HUDEP-2 (cell line): ENCODE measurements at regions not wholly inside any gene's neighbourhood (a gene's known extent, or its start where the extent isn't known, plus 50 kb on each side); places are given as distances from the start of the nearest gene placed in this dataset.

ENCODE experiments used
- DNase-seq, 76 experiments: peaks; one replicate each; lab custom pipeline; 2025; ENCODE audit not compliant: unreplicated experiment in 76 of 76; lab: John Stamatoyannopoulos, UW

- no peak for DNase-seq
Measured at GRCh38 chr10:78263521-78263988, 229.9 kb downstream of the RPS24 start.

DNA sequence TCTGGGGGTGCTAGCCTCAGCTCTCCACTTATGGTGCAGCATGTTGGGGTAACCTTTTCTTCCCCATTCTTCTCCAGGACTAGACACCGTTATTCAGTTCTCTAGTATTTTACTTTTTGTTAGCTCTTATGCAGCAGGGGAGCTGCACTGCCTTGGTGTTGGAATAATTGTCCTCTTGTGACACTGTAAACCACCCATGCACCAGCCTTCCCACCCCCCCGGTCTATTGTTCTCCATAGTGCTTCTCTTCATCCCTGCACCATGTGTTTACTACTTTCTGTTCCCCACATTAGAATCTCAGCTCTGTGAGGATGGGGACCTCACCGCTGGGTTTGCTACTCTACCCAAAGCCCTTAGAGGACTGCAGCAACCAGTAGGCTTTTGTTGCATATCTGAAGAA, 230.7 kb downstream of the RPS24 start:
- DNase-seq = no peak

- no peak for DNase-seq
Measured at GRCh38 chr10:78266741-78267469, 233.2 kb downstream of the RPS24 start.

DNA sequence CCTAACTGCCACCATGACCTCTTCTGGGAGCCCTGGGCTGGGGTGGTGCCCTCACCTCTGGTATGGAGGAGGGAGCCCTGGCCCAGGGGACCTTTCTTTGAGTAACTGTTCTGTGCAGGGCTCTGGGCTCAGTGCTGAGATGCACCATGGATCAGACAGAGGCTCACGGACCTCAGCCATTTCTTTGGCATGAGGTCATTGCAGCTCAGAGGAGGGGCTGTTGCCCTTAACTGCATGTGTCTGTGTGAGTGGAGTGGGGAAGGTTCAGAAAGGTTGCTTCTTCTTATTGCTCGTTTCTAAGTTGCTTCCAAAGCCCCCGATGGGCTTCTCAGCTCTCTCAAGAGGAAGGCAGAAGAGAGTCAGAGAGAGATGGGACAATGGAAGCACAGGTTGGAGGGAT, 233.9 kb downstream of the RPS24 start:
- DNase-seq = no peak

DNA sequence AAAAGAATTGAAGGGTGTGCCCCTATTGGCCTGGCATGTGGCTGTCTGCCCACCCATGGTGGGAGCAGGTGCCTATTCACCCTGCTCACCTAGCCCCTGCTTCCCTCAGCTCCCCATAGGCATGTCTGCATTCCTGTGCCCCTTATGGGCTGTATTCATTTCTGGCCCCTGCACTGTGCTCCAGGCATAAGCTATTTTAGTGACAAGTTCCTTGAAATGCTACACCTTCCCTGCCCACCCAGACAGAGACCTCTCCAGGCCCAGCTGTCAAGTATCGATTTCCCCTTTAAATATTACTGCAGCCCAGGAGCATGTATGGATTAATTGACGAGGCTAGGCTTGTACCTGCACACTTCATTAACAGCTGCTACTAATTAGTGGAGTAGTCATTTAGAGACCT, 235.4 kb downstream of the RPS24 start:
- DNase-seq = no peak

DNA sequence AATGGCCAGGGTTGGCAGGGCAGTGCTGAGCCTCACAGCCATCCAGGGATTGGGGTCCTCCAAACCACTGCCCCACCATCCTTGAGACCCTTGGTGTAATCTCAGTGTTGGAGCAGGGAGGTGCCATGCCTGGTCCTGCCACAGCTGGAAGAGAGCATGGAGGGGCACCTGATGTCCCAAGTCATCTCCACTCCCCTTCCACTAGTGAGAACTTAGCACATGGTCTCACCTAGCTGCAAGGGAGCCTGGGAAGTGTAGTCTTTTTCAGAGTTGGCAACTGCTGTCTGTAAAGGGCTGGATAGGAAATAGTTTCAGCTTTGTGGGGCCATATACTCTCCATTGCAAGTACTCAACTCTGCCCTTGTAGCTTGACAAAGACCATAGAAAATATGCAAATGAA, 238.7 kb downstream of the RPS24 start:
- no peak for DNase-seq

DNA sequence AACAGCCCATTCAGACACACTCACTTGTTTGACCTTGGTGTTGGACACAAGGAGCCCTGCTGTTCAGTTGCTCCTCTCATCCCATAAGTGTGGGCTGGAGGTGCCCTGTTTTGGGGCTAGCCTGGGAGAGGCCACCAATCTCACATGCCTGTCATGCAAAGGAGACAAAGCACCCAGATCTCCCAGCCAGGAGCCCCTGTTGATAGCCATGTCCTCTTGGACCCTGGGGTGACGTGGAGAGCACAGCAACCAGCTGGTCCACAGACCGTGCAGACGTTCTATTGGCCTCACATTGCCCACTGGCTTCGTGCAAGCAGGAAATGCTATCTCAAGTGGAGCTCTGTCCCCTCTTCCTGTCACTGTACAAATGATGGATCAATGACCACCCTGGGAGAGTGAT, 240.8 kb downstream of the RPS24 start:
- no peak for DNase-seq

- DNase-seq = no peak
Measured at GRCh38 chr10:78276139-78276538, 242.5 kb downstream of the RPS24 start.

GRCh38 chr10:78277314-78278057, 243.8 kb downstream of the RPS24 start:
- DNase-seq = no peak

DNA sequence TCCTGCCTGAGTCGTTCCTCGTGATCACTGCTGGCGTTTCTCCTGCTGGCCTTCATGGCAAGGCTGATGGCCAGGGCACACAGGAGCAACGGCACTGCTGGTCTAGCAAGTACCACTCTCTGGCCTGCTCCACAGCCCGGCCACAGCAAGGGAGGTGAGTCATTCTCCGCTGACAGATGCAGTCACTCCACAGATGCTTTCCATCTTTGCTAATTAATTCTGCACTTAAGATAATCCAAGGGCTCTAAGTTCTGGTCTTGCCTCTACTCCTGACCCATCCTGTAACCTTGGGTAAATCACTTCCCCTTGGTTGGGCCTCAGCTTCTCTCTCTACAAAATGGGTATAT, 244.4 kb downstream of the RPS24 start:
- no peak for DNase-seq

DNA sequence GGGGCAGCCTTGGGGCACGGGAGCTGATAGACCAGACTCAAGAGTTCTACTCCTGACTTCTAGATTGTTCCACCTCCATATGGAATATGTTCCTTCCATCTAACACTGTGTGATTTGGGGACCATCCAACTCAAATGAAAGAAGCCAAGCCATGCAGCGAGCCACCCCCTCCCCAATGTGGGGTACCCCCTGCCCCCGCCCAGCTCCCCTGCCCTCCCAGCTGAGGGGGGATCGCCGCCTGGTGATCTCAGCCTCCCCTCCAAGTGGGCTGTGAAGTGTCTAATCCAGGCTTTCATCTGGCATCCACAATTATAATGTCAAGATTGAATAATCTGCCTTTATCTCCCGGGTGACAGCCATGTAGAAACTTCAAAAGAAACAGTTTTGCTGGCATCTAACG, 246.1 kb downstream of the RPS24 start:
- DNase-seq = no peak

DNA sequence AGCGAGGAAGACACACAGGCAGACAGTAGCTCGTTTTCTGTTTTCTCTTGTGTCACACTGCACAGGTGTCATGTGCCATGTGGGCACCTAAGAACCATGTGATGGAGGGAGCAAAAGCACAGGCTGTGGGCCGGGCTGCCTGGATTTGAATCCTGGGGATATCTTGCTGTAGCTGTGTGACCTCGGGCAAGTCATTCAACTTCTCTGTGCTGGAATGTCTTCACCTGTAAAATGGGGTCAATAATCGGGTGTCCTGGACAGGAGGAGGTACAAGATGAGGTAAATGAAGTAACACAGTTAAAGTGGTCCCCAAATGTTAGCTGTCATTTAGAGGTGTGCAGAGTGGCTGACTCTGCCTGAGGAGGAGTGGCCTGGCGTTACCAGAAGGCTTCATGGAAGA, 246.9 kb downstream of the RPS24 start:
- DNase-seq = no peak

GRCh38 chr10:78281627-78282026, 248.0 kb downstream of the RPS24 start:
- DNase-seq = no peak

DNA sequence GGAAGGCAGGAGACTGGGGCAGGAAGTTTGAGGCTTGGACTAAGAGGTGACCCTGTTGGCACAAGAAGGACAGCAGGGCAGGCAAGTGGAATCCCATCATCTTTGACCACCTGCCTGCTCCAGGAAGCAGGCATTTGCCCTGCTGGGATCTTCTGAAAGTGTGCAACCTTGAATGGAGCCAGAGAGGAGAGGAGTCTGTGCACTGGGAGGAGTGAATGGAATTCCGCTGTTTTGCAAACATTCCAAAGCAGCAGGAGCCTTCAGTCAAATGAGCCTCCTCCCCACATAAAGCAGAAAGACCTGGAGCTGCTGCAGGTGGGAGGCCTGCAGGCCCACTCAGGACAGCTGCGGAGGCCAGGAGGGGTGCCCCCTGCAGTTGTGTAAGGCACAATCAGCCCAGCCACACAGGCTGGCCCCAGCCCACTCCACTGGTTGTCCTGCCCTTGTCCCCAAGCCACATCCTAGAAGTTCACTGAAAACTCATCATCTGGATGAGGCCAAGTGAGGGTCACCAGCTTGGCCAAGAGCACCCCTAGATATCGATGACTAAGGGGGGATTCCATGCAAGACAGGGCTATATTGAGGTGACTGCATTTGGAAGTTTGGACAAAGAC, 249.5 kb downstream of the RPS24 start:
- DNase-seq = no peak

GRCh38 chr10:78284381-78284780, 250.7 kb downstream of the RPS24 start:
- no peak for DNase-seq

- no peak for DNase-seq
Measured at GRCh38 chr10:78285226-78285625, 251.6 kb downstream of the RPS24 start.

- peak in 1 of 76 experiments; percentile 1 for DNase-seq
Measured at GRCh38 chr10:78286186-78286585, 252.5 kb downstream of the RPS24 start.

GRCh38 chr10:78286668-78287067, 253.0 kb downstream of the RPS24 start:
- DNase-seq = no peak

DNA sequence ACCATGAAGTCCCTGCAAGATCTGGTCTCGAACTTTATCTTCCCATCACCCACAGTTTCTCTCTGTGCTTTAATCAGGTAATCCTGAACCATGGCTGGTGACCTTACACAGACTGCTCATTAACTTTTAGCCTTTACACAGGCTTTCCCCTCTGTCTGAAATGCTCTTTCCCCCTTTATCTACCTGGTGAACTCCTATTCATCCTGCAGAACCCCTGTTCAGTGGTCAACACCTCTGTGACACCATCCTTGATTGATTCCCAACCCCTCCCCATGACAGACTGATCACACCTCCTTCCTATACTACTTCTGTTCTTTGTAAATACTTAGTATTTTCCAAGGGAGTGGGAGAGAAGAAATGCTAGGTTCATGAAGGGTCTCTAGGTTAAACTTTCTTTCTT, 254.0 kb downstream of the RPS24 start:
- DNase-seq = no peak

- DNase-seq = no peak
Measured at GRCh38 chr10:78288663-78289062, 255.0 kb downstream of the RPS24 start.

DNA sequence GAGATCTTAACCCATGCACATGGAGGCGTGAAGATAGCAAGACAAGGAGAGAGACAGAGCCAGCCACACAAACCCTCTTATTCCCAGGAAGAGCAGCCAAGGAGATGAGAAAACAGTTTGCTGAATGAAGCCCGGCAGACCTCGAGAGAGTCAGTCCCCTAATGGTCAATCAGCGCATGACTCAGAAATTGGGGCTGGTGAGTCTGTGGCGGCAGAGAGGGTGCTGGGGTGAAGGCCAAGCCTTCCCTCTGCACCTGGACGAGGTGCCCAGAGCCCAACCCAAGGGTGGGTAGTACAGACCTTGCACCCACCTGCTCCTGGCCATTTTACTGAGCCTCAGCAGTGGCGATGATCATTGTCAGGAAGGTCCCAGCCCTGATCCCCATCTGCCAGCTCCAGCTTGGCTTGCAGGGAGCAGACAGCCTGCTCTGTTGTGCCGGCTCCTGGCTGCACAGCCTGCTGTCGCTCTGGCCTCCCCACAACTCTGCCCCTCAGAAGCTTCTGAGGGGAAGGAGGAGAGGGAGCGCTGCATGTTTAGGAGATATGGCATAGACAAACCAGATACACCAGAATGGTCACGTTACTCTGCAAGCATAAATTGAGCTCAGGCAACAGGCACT, 256.6 kb downstream of the RPS24 start:
- DNase-seq = no peak
